GM21737 (cell line): ENCODE measurements at regions not wholly inside any gene's neighbourhood (a gene's known extent, or its start where the extent isn't known, plus 50 kb on each side); places are given as distances from the start of the nearest gene placed in this dataset.

Experiments used
- ATAC-seq: cut with Tn5 transposase; IDR thresholded peaks from one replicate; pipeline ENCODE4 v1.9.1; 2021; ENCODE audit warnings: mild to moderate bottlenecking, moderate library complexity; ENCODE audit not compliant: unreplicated experiment

GRCh38 chr2:19846567-19846966, 55.2 kb downstream of the TTC32 start:
- no peak for ATAC-seq

GRCh38 chr2:19846030-19846429, 55.8 kb downstream of the TTC32 start:
- no peak for ATAC-seq

GRCh38 chr2:19845323-19845920, 56.4 kb downstream of the TTC32 start:
- no peak for ATAC-seq

- no peak for ATAC-seq
These were observed 57.0 kb downstream of the TTC32 start for GRCh38 chr2:19844750-19845149.

- no peak for ATAC-seq
These were observed 57.7 kb downstream of the TTC32 start for GRCh38 chr2:19843992-19844515.

- no peak for ATAC-seq
These were observed 59.7 kb downstream of the TTC32 start for GRCh38 chr2:19841918-19842693.

GRCh38 chr2:19839438-19839837, 62.3 kb downstream of the TTC32 start:
- no peak for ATAC-seq

GRCh38 chr2:19838616-19839015, 63.2 kb downstream of the TTC32 start:
- ATAC-seq, result no peak

- ATAC-seq, result no peak
These were observed 64.5 kb downstream of the TTC32 start for GRCh38 chr2:19837235-19837766.

GRCh38 chr2:19835781-19836281, 66.0 kb downstream of the TTC32 start:
- ATAC-seq, result no peak

- ATAC-seq, result no peak
These were observed 67.8 kb downstream of the TTC32 start for GRCh38 chr2:19833978-19834377.

- ATAC-seq, result no peak
These were observed 72.1 kb downstream of the TTC32 start for GRCh38 chr2:19829672-19830071.

- ATAC-seq, result no peak
These were observed 74.9 kb downstream of the TTC32 start for GRCh38 chr2:19826874-19827273.

GRCh38 chr2:19823507-19823906, 78.3 kb downstream of the TTC32 start:
- ATAC-seq, result no peak

- ATAC-seq, result no peak
These were observed 82.4 kb downstream of the TTC32 start for GRCh38 chr2:19819097-19820065.

- ATAC-seq, result no peak
These were observed 83.2 kb downstream of the TTC32 start for GRCh38 chr2:19818543-19818942.

- ATAC-seq, result no peak
These were observed 83.7 kb downstream of the TTC32 start for GRCh38 chr2:19818039-19818438.

- ATAC-seq, result no peak
These were observed 86.0 kb downstream of the TTC32 start for GRCh38 chr2:19815746-19816145.

- no peak for ATAC-seq
These were observed 89.6 kb downstream of the TTC32 start for GRCh38 chr2:19812166-19812565.

- ATAC-seq, result no peak
These were observed 90.6 kb downstream of the TTC32 start for GRCh38 chr2:19811186-19811585.

- ATAC-seq, result no peak
These were observed 91.1 kb downstream of the TTC32 start for GRCh38 chr2:19810637-19811036.
